ENCODE measurements at regions not wholly inside any gene's neighbourhood (a gene's known extent, or its start where the extent isn't known, plus 50 kb on each side); places are given as distances from the start of the nearest gene placed in this dataset.

DNA sequence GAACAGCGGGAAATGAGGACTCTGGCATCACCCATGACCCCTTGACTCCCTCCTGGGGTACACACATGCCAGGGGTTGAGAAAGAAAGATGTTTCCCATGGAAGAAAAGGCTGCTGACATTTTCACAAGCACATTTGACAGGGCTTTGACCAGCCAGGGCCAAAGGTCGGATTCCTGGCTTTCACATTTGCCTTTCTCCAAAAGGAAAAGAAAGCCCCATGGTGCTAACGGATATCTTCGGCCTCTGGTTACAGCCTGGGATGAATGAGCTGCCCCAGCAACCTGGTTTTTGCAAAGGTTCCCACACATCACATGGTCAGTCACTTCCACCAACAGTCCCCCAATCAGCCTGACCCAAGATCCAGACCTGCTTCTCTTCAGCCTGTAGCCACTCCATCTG is 478.2 kb upstream of the CDH11 start:
- Mint-ChIP-seq H3K9me3 (peaks cover 12% of the 10 kb centered on the region), H3K27ac (no peak overlapping the region), H3K36me3 (no peaks in the 10 kb centered on the region), H3K4me1 (no peaks in the 10 kb centered on the region), H3K27me3 (ENCODE audit: low read depth) (no peaks in the 10 kb centered on the region), H3K4me3 (no peak overlapping the region)
- POLR2A ChIA-PET, result no interaction called here
- TF ChIP-seq, protein P1, sequence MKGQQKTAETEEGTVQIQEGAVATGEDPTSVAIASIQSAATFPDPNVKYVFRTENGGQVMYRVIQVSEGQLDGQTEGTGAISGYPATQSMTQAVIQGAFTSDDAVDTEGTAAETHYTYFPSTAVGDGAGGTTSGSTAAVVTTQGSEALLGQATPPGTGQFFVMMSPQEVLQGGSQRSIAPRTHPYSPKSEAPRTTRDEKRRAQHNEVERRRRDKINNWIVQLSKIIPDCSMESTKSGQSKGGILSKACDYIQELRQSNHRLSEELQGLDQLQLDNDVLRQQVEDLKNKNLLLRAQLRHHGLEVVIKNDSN (CRISPR knock-in tag; IDR thresholded peaks at IDR 0.05), result no peak
- TF ChIP-seq, protein P2, sequence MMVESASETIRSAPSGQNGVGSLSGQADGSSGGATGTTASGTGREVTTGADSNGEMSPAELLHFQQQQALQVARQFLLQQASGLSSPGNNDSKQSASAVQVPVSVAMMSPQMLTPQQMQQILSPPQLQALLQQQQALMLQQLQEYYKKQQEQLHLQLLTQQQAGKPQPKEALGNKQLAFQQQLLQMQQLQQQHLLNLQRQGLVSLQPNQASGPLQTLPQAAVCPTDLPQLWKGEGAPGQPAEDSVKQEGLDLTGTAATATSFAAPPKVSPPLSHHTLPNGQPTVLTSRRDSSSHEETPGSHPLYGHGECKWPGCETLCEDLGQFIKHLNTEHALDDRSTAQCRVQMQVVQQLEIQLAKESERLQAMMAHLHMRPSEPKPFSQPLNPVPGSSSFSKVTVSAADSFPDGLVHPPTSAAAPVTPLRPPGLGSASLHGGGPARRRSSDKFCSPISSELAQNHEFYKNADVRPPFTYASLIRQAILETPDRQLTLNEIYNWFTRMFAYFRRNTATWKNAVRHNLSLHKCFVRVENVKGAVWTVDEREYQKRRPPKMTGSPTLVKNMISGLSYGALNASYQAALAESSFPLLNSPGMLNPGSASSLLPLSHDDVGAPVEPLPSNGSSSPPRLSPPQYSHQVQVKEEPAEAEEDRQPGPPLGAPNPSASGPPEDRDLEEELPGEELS (CRISPR knock-in tag; IDR thresholded peaks at IDR 0.05), result no peak
- TF ChIP-seq, protein P3, sequence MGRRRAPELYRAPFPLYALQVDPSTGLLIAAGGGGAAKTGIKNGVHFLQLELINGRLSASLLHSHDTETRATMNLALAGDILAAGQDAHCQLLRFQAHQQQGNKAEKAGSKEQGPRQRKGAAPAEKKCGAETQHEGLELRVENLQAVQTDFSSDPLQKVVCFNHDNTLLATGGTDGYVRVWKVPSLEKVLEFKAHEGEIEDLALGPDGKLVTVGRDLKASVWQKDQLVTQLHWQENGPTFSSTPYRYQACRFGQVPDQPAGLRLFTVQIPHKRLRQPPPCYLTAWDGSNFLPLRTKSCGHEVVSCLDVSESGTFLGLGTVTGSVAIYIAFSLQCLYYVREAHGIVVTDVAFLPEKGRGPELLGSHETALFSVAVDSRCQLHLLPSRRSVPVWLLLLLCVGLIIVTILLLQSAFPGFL (CRISPR knock-in tag; IDR thresholded peaks at IDR 0.05; ENCODE audit: borderline replicate concordance), result no peak
- TF ChIP-seq, protein P4, sequence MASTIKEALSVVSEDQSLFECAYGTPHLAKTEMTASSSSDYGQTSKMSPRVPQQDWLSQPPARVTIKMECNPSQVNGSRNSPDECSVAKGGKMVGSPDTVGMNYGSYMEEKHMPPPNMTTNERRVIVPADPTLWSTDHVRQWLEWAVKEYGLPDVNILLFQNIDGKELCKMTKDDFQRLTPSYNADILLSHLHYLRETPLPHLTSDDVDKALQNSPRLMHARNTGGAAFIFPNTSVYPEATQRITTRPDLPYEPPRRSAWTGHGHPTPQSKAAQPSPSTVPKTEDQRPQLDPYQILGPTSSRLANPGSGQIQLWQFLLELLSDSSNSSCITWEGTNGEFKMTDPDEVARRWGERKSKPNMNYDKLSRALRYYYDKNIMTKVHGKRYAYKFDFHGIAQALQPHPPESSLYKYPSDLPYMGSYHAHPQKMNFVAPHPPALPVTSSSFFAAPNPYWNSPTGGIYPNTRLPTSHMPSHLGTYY (CRISPR knock-in tag; IDR thresholded peaks at IDR 0.05), result no peak
- no peak for TF ChIP-seq JAZF1 (CRISPR knock-in tag; IDR thresholded peaks at IDR 0.05)
- TF ChIP-seq, protein P5, sequence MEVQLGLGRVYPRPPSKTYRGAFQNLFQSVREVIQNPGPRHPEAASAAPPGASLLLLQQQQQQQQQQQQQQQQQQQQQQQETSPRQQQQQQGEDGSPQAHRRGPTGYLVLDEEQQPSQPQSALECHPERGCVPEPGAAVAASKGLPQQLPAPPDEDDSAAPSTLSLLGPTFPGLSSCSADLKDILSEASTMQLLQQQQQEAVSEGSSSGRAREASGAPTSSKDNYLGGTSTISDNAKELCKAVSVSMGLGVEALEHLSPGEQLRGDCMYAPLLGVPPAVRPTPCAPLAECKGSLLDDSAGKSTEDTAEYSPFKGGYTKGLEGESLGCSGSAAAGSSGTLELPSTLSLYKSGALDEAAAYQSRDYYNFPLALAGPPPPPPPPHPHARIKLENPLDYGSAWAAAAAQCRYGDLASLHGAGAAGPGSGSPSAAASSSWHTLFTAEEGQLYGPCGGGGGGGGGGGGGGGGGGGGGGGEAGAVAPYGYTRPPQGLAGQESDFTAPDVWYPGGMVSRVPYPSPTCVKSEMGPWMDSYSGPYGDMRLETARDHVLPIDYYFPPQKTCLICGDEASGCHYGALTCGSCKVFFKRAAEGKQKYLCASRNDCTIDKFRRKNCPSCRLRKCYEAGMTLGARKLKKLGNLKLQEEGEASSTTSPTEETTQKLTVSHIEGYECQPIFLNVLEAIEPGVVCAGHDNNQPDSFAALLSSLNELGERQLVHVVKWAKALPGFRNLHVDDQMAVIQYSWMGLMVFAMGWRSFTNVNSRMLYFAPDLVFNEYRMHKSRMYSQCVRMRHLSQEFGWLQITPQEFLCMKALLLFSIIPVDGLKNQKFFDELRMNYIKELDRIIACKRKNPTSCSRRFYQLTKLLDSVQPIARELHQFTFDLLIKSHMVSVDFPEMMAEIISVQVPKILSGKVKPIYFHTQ (CRISPR knock-in tag; IDR thresholded peaks at IDR 0.05), result no peak
- no peak for TF ChIP-seq NR2C2 (CRISPR knock-in tag; IDR thresholded peaks at IDR 0.05)
- TF ChIP-seq MYBL2 (CRISPR knock-in tag; IDR thresholded peaks at IDR 0.05), result no peak
- TF ChIP-seq TCF7 (CRISPR knock-in tag; IDR thresholded peaks at IDR 0.05; ENCODE audit: low read depth), result no peak
- TF ChIP-seq GABPB1 (CRISPR knock-in tag; IDR thresholded peaks at IDR 0.05), result no peak
- TF ChIP-seq ZNF263 (CRISPR knock-in tag; IDR thresholded peaks at IDR 0.05; ENCODE audit: low read depth), result no peak
- CTCF ChIA-PET, result no interaction called here
- no peak for ATAC-seq
- DNase-seq (ENCODE audit: low spot score), result no peak

DNA sequence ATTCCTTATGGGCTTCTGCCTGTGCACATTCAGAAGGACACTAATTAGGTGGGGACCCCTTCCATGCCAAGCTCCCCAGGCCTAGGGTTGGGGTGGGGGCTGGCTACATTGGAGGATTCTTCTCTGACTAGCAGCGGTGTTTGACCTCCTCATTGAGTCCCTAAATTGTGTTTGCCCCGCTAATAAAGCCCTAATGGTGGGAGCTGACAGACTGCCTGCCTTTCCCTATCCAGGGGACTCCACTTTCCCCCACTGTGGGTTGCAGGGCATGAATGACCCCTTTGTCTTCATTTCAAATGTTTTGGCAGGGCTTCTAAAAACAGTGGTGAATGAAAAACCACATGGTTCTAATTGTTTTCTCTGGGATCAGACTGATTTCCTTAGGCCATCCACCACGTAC is 476.8 kb upstream of the CDH11 start:
- no peak overlapping the region for H3K27ac Mint-ChIP-seq
- TF ChIP-seq OVOL2 (CRISPR knock-in tag; IDR thresholded peaks at IDR 0.05; ENCODE audit: borderline replicate concordance) (no peak), SMAD4 (CRISPR knock-in tag; IDR thresholded peaks at IDR 0.05) (no peak), TP53 (CRISPR knock-in tag; IDR thresholded peaks at IDR 0.05) (no peak), NR3C1 (CRISPR knock-in tag; conservative IDR thresholded peaks at IDR 0.05; ENCODE audit: low read depth) (no peak), HMGA2 (CRISPR knock-in tag; IDR thresholded peaks at IDR 0.05) (no peak)
- TF ChIP-seq, protein P1 (CRISPR knock-in tag; IDR thresholded peaks at IDR 0.05), result no peak
- TF ChIP-seq, protein P4 (CRISPR knock-in tag; IDR thresholded peaks at IDR 0.05), result no peak
- TF ChIP-seq, protein P6, sequence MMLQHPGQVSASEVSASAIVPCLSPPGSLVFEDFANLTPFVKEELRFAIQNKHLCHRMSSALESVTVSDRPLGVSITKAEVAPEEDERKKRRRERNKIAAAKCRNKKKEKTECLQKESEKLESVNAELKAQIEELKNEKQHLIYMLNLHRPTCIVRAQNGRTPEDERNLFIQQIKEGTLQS (CRISPR knock-in tag; conservative IDR thresholded peaks at IDR 0.05), result no peak
- TF ChIP-seq, protein P7, sequence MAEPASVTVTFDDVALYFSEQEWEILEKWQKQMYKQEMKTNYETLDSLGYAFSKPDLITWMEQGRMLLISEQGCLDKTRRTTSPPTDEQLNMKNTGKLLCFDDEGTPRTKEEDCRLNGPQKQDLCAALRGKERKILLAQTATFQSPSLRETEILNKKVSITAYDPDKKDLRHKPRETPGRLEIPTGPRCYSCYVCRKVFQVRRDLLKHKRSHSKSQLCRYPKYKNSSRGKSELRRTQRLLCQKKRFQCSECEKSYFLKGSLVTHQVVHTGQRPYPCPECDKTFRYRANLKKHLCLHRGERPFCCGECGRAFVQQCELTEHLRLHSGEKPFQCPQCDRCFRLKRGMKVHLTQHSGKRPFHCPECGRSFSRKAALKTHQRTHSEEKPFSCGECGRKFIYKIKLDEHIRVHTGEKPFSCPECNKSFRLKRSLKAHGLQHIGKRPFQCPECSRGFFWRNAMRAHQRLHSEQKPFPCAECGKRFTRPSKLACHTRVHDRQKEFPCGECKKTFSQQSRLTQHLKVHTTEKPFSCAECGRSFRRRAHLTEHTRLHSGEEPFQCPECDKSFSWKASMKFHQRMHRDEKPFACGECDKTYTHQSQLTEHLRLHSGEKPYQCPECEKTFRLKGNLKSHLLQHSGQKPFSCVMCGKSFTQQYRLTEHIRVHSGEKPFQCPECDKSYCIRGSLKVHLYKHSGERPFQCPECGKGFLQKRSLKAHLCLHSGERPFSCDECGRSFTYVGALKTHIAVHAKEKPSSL (CRISPR knock-in tag; conservative IDR thresholded peaks at IDR 0.05), result no peak
- TF ChIP-seq, protein P8, sequence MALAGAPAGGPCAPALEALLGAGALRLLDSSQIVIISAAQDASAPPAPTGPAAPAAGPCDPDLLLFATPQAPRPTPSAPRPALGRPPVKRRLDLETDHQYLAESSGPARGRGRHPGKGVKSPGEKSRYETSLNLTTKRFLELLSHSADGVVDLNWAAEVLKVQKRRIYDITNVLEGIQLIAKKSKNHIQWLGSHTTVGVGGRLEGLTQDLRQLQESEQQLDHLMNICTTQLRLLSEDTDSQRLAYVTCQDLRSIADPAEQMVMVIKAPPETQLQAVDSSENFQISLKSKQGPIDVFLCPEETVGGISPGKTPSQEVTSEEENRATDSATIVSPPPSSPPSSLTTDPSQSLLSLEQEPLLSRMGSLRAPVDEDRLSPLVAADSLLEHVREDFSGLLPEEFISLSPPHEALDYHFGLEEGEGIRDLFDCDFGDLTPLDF (CRISPR knock-in tag; IDR thresholded peaks at IDR 0.05), result no peak
- TF ChIP-seq, protein P9, sequence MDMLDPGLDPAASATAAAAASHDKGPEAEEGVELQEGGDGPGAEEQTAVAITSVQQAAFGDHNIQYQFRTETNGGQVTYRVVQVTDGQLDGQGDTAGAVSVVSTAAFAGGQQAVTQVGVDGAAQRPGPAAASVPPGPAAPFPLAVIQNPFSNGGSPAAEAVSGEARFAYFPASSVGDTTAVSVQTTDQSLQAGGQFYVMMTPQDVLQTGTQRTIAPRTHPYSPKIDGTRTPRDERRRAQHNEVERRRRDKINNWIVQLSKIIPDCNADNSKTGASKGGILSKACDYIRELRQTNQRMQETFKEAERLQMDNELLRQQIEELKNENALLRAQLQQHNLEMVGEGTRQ (CRISPR knock-in tag; IDR thresholded peaks at IDR 0.05), result no peak

More for the DNA sequence above, 476.8 kb upstream of the CDH11 start:
- Mint-ChIP-seq H3K4me3 (no peak overlapping the region), H3K27me3 (ENCODE audit: low read depth) (no peaks in the 10 kb centered on the region), H3K36me3 (no peaks in the 10 kb centered on the region), H3K4me1 (no peaks in the 10 kb centered on the region), H3K9me3 (peaks cover 12% of the 10 kb centered on the region)
- no peak for DNase-seq (ENCODE audit: low spot score)
- ChIA-PET POLR2A (no interaction called here), CTCF (no interaction called here)
- ATAC-seq, result no peak

Measured in WTC11 (cell line).